ENCODE measurements at regions not wholly inside any gene's neighbourhood (a gene's known extent, or its start where the extent isn't known, plus 50 kb on each side); places are given as distances from the start of the nearest gene placed in this dataset.

GRCh38 chr3:106457281-106458180 is 588.7 kb upstream of the CBLB start:
- TF ChIP-seq CTCF (IDR thresholded peaks at IDR 0.05), result no peak
- no peak for TF ChIP-seq EP300 (IDR thresholded peaks at IDR 0.05)
- 54 to 56% methylated on average over 3 of the region's 3 CpGs for WGBS, 2 donors
- Histone ChIP-seq H3K27ac (no peak overlapping the region), H3K9me3 (no peaks in the 10 kb centered on the region), H3K27me3 (no peaks in the 10 kb centered on the region), H3K4me3 (no peak overlapping the region), H3K4me1 (no peaks in the 10 kb centered on the region), H3K36me3 (no peaks in the 10 kb centered on the region)
- ATAC-seq (ENCODE audit: low FRiP score in 2 of 2) (peak in 1 of 2 donors; percentile 70), DNase-seq (peak in 1 of 2 donors; percentile 32)

DNA sequence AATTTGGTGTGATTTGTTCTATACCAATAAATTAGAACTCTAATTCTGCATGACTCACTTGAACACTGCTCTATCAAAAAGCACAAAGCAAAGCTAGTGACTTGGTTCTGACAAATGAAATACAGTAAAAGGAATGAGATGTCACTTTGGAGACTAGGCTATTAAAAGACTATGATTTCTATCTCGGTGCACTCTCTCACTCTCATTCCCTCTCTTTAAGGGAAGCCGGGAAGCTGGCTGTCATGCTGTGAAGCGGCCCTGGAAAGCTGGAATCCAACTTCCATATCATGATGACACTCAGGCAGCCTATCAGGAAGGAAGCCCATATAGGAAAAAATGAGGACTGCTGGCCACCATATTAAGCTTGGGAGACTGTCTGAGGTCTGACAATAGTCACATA is 590.1 kb upstream of the CBLB start:
- WGBS, 2 donors, result 85% methylated on average over 3 of the region's 3 CpGs
- H3K36me3 ChIP-seq, result no peaks in the 10 kb centered on the region
- H3K27ac ChIP-seq, result no peak overlapping the region
- H3K4me3 ChIP-seq, result no peak overlapping the region
- H3K9me3 ChIP-seq, result no peaks in the 10 kb centered on the region
- ATAC-seq (ENCODE audit: low FRiP score in 2 of 2) (no peak), DNase-seq (no peak)
- no peaks in the 10 kb centered on the region for H3K27me3 ChIP-seq
- H3K4me1 ChIP-seq, result no peaks in the 10 kb centered on the region
- TF ChIP-seq POLR2A (IDR thresholded peaks at IDR 0.05) (no peak), EP300 (IDR thresholded peaks at IDR 0.05) (no peak), CTCF (IDR thresholded peaks at IDR 0.05) (no peak), POLR2AphosphoS5 (IDR thresholded peaks at IDR 0.05) (no peak)

- TF ChIP-seq POLR2AphosphoS5 (IDR thresholded peaks at IDR 0.05), result no peak
- TF ChIP-seq CTCF (IDR thresholded peaks at IDR 0.05), result no peak
- no peak for TF ChIP-seq POLR2A (IDR thresholded peaks at IDR 0.05)
- no peak for TF ChIP-seq EP300 (IDR thresholded peaks at IDR 0.05)
- Histone ChIP-seq H3K4me3 (no peak overlapping the region), H3K9me3 (no peaks in the 10 kb centered on the region), H3K27me3 (no peaks in the 10 kb centered on the region), H3K36me3 (no peaks in the 10 kb centered on the region), H3K27ac (no peak overlapping the region), H3K4me1 (no peaks in the 10 kb centered on the region)
- ATAC-seq (ENCODE audit: low FRiP score in 2 of 2) (no peak), DNase-seq (no peak)
- WGBS, 2 donors, result 95 to 100% methylated on average over 2 of the region's 2 CpGs
Observed at GRCh38 chr3:106466881-106467280, 598.1 kb upstream of the CBLB start.

DNA sequence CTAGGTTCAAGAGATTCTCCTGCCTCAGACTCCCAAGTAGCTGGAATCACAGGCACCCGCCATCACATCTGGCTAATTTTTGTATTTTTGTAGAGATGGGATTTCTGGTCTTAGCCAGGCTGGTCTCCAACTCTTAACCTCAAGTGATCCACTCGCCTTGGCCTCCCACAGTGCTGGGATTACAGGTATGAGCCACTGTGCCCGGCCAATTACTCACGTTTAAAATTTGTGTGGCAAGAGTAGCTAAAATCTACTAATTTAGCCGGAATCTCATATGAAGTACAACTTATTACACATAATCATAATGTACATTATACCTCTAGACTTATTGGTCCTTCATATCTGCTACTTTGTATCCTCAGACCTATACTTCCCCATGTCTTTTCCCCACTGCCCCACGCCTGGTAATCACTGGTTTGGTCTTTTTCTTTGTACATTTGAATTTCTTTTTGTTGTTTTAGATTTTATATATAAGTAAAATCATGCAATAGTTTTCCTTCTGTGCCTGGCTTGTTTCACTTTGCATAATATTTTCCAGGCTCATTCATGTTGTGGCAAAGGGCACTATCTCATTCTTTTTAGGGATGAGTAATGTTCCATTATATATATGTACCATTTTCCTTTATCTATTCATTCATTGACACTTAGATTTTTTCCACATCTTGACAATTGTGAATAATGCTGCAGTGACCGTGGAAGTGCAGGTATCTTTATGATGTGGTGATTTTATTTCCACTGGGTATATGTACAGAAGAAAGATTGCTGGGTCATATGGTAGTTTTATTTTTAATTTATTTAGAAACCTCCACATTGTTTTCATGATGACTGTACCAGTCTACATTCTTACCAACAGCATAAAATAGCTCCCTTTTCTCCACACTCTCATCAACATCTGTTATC is 605.0 kb upstream of the CBLB start:
- TF ChIP-seq EP300 (IDR thresholded peaks at IDR 0.05) (no peak), CTCF (IDR thresholded peaks at IDR 0.05) (no peak), POLR2A (IDR thresholded peaks at IDR 0.05) (no peak), POLR2AphosphoS5 (IDR thresholded peaks at IDR 0.05) (no peak)
- H3K36me3 ChIP-seq, result no peaks in the 10 kb centered on the region
- no peaks in the 10 kb centered on the region for H3K4me1 ChIP-seq
- H3K27me3 ChIP-seq, result no peaks in the 10 kb centered on the region
- H3K9me3 ChIP-seq, result peaks cover 0 to 4% (median 0%) of the 10 kb centered on the region in 4 donors
- no peak overlapping the region for H3K4me3 ChIP-seq
- 87 to 90% methylated on average over 7 of the region's 7 CpGs for WGBS, 2 donors
- H3K27ac ChIP-seq, result no peak overlapping the region
- no peak for ATAC-seq (ENCODE audit: low FRiP score in 2 of 2)
- DNase-seq, result no peak

All from upper lobe of left lung (tissue), 6 donors.